GM19238 (cell line): ENCODE measurements at regions not wholly inside any gene's neighbourhood (a gene's known extent, or its start where the extent isn't known, plus 50 kb on each side); places are given as distances from the start of the nearest gene placed in this dataset.

ENCODE experiments used
- DNase-seq: peaks from one replicate; pipeline ENCODE4 v3.0.0; 2011; ENCODE audit warnings: low spot score; ENCODE audit not compliant: insufficient read length

GRCh38 chr6:18752278-18753068, 365.3 kb downstream of the RNF144B start:
- no peak for DNase-seq

GRCh38 chr6:18753076-18753475, 365.9 kb downstream of the RNF144B start:
- no peak for DNase-seq

- DNase-seq = no peak
Observed at GRCh38 chr6:18763086-18763485, 375.9 kb downstream of the RNF144B start.

- no peak for DNase-seq
Observed at GRCh38 chr6:18784794-18785193, 397.6 kb downstream of the RNF144B start.

- DNase-seq = no peak
Observed at GRCh38 chr6:18785810-18786490, 398.8 kb downstream of the RNF144B start.

GRCh38 chr6:18792866-18793265, 405.7 kb downstream of the RNF144B start:
- DNase-seq = no peak

- DNase-seq = no peak
Observed at GRCh38 chr6:18795726-18796125, 408.6 kb downstream of the RNF144B start.

GRCh38 chr6:18820725-18821124, 433.6 kb downstream of the RNF144B start:
- DNase-seq = no peak

- DNase-seq = no peak
Observed at GRCh38 chr6:18823782-18824386, 436.7 kb downstream of the RNF144B start.

- DNase-seq = no peak
Observed at GRCh38 chr6:18829272-18829870, 442.2 kb downstream of the RNF144B start.

- no peak for DNase-seq
Observed at GRCh38 chr6:18835976-18836375, 448.8 kb downstream of the RNF144B start.

GRCh38 chr6:18837013-18837412, 449.9 kb downstream of the RNF144B start:
- no peak for DNase-seq

GRCh38 chr6:18842534-18842933, 455.4 kb downstream of the RNF144B start:
- no peak for DNase-seq

- no peak for DNase-seq
Observed at GRCh38 chr6:18845896-18846295, 458.7 kb downstream of the RNF144B start.

- DNase-seq = no peak
Observed at GRCh38 chr6:18846327-18846726, 459.2 kb downstream of the RNF144B start.

GRCh38 chr6:18861204-18861603, 474.1 kb downstream of the RNF144B start:
- no peak for DNase-seq

- DNase-seq = no peak
Observed at GRCh38 chr6:18883268-18883667, 496.1 kb downstream of the RNF144B start.

- no peak for DNase-seq
Observed at GRCh38 chr6:18883851-18884250, 496.7 kb downstream of the RNF144B start.

GRCh38 chr6:18893540-18894269, 506.6 kb downstream of the RNF144B start:
- no peak for DNase-seq

- no peak for DNase-seq
Observed at GRCh38 chr6:18897350-18897749, 510.2 kb downstream of the RNF144B start.

GRCh38 chr6:18904681-18905080, 517.5 kb downstream of the RNF144B start:
- DNase-seq = no peak
